ENCODE measurements at regions not wholly inside any gene's neighbourhood (a gene's known extent, or its start where the extent isn't known, plus 50 kb on each side); places are given as distances from the start of the nearest gene placed in this dataset.

DNA sequence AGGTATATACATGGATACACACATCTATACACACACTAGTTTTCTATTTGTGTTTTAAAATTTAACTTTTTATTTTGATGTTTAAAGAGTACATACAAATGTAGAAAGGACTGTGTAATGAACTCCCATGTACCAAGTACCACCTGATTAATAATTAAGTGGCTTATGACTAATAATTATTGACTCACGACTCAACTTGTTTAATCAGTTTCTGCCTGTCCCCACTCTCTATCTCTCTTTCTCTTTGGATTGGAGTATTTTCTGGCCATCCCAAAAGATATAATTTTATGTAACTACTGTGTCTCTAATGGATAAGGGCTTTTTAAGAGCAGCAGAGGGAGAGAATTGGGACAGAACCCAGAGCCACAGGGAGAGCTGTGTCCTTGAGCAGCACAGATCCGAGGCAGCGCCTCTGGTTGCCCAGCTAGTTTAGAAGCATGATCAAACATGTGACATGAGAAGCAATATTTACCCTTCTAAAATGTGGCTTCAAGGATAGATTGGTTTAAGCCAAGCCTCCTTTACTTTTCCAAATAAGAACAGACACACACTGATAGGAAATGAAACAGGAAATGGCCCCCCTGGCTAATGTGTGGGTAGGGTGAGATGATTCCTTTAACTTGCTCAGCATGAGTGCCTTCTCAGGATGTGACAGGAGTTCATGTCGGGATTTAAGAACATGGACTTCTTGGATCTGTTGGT, 81.0 kb downstream of the ERMARD start:
- no peaks in the 10 kb centered on the region for H3K9me2 ChIP-seq (replicated peaks; ENCODE audit: control insufficient read depth, low read length)
- H3K36me3 ChIP-seq (ENCODE audit: control insufficient read depth, low read length), result no peaks in the 10 kb centered on the region
- no peaks in the 10 kb centered on the region for H3F3A ChIP-seq (ENCODE audit: control insufficient read depth, insufficient read depth)
- H3K27ac ChIP-seq (ENCODE audit: low read depth, low read length), result no peak overlapping the region
- H3K4me3 ChIP-seq (ENCODE audit: low read length), result no peak overlapping the region
- H3K9me3 ChIP-seq (ENCODE audit: control insufficient read depth, insufficient read depth, low read length), result no peaks in the 10 kb centered on the region
- TF ChIP-seq, protein P1, sequence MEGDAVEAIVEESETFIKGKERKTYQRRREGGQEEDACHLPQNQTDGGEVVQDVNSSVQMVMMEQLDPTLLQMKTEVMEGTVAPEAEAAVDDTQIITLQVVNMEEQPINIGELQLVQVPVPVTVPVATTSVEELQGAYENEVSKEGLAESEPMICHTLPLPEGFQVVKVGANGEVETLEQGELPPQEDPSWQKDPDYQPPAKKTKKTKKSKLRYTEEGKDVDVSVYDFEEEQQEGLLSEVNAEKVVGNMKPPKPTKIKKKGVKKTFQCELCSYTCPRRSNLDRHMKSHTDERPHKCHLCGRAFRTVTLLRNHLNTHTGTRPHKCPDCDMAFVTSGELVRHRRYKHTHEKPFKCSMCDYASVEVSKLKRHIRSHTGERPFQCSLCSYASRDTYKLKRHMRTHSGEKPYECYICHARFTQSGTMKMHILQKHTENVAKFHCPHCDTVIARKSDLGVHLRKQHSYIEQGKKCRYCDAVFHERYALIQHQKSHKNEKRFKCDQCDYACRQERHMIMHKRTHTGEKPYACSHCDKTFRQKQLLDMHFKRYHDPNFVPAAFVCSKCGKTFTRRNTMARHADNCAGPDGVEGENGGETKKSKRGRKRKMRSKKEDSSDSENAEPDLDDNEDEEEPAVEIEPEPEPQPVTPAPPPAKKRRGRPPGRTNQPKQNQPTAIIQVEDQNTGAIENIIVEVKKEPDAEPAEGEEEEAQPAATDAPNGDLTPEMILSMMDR (IDR thresholded peaks at IDR 0.05; ENCODE audit: low read depth, low read length, poor library complexity, severe bottlenecking), result no peak
- TF ChIP-seq EZH2phosphoT487 (IDR thresholded peaks at IDR 0.05; ENCODE audit: borderline replicate concordance, low read length), result no peak
- H3K4me1 ChIP-seq (ENCODE audit: control insufficient read depth, low read length), result peaks cover 7% of the 10 kb centered on the region
- no peaks in the 10 kb centered on the region for H3K79me2 ChIP-seq (ENCODE audit: control insufficient read depth, low read length)
- no peaks in the 10 kb centered on the region for H4K20me1 ChIP-seq (ENCODE audit: control insufficient read depth, insufficient read depth, low read depth, low read length)
- peaks cover 4% of the 10 kb centered on the region; the same call in 1 of the 2 replicates for H3K27me3 ChIP-seq (ENCODE audit: control insufficient read depth, low read length)
- H3K4me2 ChIP-seq (ENCODE audit: low read length), result no peak overlapping the region

DNA sequence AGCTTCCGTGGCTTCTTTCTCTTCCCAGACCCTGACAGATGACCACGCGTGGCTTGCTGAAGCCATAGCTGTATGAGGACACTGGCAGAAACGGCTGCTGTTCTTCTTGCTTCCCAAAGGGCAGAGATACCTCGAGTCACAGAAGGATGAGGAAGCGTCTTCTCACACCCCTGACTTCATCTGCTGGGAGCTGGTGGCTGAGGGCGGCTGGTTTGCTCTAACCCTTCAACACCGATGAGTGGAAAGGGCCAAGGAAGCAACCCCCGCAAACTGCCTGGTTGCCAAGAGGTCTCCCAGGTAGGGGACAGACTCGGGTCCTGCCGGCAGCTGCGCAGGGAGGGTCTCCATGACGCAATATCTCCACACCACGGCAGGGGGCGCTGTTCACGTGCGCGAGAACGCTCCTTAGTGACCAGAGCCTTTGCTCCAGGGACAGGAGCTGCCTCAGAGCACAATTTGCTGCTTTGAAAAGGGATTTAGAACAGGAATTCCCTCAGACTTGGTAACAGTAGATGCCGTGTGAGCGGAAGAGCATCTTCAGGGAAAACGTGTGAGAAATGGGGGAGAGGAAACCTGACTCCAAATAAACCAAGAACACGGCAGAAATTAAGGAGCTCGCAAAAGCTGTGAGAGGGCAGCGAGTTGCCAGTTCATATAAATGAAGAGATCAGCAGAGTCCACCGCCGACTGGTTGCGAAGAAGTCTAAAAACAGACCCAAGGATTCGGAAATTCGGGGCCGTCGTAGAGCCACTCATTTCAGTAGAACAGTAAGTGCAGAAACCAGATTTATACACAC, 80.2 kb downstream of the ERMARD start:
- Histone ChIP-seq H3K4me1 (ENCODE audit: control insufficient read depth, low read length) (peaks cover 7% of the 10 kb centered on the region), H3K4me3 (ENCODE audit: low read length) (no peak overlapping the region), H3K9me3 (ENCODE audit: control insufficient read depth, insufficient read depth, low read length) (no peaks in the 10 kb centered on the region), H3K79me2 (ENCODE audit: control insufficient read depth, low read length) (no peaks in the 10 kb centered on the region), H3F3A (ENCODE audit: control insufficient read depth, insufficient read depth) (no peaks in the 10 kb centered on the region), H3K27ac (ENCODE audit: low read depth, low read length) (no peak overlapping the region), H3K36me3 (ENCODE audit: control insufficient read depth, low read length) (no peaks in the 10 kb centered on the region), H3K4me2 (ENCODE audit: low read length) (no peak overlapping the region), H3K27me3 (ENCODE audit: control insufficient read depth, low read length) (no peaks in the 10 kb centered on the region; the same call in 1 of the 2 replicates), H3K9me2 (replicated peaks; ENCODE audit: control insufficient read depth, low read length) (no peaks in the 10 kb centered on the region), H4K20me1 (ENCODE audit: control insufficient read depth, insufficient read depth, low read depth, low read length) (no peaks in the 10 kb centered on the region)
- TF ChIP-seq, protein P1 (IDR thresholded peaks at IDR 0.05; ENCODE audit: low read depth, low read length, poor library complexity, severe bottlenecking), result peak; percentile 95
- no peak for TF ChIP-seq EZH2phosphoT487 (IDR thresholded peaks at IDR 0.05; ENCODE audit: borderline replicate concordance, low read length)
